Astrocyte of the cerebellum (primary cell): ENCODE measurements at regions not wholly inside any gene's neighbourhood (a gene's known extent, or its start where the extent isn't known, plus 50 kb on each side); places are given as distances from the start of the nearest gene placed in this dataset.
A peak's percentile ranks its signal among the peaks of the same experiment; 100 is the strongest.

Experiments
- DNase-seq: peaks from one replicate; pipeline ENCODE4 v3.0.0-alpha.2; 2011; ENCODE audit warnings: low read depth
- H3K4me3 ChIP-seq: 2 replicates; pipeline ENCODE4 v1.5.1; 2011; ENCODE audit warnings: mild to moderate bottlenecking, low read depth, low read length, moderate library complexity
- in situ Hi-C: cut with HindIII; loops from 2 replicates; pipeline ENCODE4 v1.10.0; 2017; ENCODE audit warnings: low sequenced_read_pairs
- TF ChIP-seq, protein P1 (sequence below): IDR thresholded peaks from 2 replicates; pipeline ENCODE4 v1.5.1; 2012; ENCODE audit warnings: low read length, low read depth, moderate library complexity, mild to moderate bottlenecking; ENCODE audit errors: missing control alignments

DNA sequence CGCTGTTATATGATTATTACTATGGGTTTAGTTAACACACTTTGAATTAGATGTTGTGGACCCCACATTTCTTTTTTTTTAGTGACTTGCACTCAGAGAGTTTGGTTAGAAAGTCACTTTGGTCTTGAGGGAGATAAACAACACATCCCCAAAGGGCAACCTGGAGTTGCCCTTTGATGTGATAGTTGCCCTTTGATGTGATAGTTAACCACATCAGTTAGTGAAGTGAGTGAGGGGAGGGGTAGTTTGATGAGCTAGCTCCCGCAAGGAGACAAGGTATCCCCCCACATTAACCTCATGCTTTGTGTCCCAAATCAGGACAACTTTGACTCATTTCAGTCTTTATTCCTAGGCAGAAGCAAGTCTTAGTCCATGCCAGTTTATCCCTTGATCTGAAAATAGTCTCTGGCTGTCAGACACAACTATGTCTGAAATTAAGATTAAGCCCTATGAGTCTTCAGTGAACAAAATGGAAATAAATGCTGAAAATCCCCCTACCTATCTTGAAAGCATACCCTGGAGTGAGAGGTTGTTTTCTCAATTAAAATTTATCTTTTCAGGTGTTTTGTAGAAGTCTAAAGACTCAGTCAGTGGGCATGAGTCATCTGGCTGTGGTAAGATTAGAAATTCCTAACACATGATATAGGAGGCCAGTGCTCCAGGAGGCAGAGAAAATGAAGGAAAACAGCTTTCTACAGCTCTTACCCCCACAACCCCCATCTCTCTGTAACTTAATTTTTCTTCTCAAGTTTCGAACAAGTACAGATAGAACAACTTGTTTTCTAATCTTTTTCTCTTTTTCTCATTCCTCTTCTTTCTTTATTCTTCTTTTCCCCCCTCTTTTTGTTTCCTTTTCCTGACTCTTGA lies 208.9 kb upstream of the DMRTA1 start:
- no peak overlapping the region for H3K4me3 ChIP-seq
- TF ChIP-seq, protein P1, sequence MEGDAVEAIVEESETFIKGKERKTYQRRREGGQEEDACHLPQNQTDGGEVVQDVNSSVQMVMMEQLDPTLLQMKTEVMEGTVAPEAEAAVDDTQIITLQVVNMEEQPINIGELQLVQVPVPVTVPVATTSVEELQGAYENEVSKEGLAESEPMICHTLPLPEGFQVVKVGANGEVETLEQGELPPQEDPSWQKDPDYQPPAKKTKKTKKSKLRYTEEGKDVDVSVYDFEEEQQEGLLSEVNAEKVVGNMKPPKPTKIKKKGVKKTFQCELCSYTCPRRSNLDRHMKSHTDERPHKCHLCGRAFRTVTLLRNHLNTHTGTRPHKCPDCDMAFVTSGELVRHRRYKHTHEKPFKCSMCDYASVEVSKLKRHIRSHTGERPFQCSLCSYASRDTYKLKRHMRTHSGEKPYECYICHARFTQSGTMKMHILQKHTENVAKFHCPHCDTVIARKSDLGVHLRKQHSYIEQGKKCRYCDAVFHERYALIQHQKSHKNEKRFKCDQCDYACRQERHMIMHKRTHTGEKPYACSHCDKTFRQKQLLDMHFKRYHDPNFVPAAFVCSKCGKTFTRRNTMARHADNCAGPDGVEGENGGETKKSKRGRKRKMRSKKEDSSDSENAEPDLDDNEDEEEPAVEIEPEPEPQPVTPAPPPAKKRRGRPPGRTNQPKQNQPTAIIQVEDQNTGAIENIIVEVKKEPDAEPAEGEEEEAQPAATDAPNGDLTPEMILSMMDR = no peak
- peak; percentile 90 for DNase-seq
- in situ Hi-C loops = loop anchor here (25.0 kb wide), 1 partner anchor 200 kb away; no protein-coding TSS in a partner anchor

DNA sequence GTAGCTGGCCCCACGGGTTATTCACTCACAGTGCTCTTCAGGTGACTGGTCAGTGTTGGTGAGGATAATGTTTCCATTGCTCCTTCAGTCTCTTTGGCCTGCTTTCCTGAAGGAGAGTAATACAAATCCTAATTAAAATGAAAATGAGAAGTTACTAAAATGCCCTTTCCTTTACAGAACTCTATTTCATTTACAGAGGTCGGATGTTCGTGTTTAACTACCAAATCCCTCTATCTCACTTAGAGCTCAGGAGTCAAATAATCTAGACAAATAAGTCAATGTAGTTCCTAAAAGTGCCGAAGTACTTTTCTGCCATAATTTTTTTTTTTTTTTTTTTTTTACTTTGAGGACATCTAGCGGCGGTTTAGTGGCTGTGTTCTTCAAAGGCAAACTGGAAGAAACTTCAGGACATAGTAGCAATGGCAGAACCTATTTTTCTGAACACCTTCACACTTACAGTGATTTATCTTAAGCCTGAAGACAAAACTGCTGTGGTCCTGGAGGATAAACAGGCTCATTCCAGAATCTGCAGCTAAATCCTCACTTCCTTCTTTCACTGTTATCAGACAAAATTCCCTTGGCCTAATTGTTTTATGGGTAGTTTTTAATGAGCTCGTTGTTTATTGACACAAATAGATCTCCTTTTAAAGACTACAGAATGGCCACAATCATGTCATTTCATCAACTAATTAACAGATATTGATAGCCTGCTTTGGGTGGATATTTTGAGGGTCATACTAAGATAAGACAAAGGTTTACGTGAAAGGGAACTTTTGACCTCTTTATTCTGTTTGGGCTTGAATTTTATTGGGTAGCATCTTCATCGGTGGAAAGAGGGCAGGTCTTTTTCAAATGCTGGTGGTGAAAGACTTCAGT lies 207.6 kb upstream of the DMRTA1 start:
- DNase-seq = peak; percentile 45
- TF ChIP-seq, protein P1 = peak; percentile 67
- no peak overlapping the region for H3K4me3 ChIP-seq
- in situ Hi-C loops = loop anchor here (25.0 kb wide), 1 partner anchor 202 kb away; no protein-coding TSS in a partner anchor

DNA sequence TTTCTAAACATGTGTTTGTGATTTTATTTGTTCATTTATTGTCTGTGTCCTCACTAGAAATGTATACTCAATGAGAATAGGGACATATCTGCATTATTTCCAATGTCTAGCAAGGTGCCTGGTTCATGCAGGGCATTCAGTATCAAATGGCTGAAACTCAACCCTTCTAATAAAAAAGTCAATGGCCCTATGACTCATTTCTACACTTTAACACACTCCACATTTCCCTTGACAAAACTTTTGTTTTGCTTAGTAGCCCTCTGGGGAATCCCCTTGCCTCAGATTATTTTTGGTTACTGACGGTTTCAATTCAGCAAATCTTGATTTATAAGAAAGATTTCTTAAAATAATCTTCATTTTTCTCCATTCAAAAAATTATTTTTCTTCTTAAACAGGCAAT lies 206.0 kb upstream of the DMRTA1 start:
- in situ Hi-C loops = loop anchor here (5.0 to 25.0 kb wide), 2 partner anchors 203 to 428 kb away; no protein-coding TSS in a partner anchor
- no peak for DNase-seq
- TF ChIP-seq, protein P1 = no peak
- H3K4me3 ChIP-seq = no peak overlapping the region

DNA sequence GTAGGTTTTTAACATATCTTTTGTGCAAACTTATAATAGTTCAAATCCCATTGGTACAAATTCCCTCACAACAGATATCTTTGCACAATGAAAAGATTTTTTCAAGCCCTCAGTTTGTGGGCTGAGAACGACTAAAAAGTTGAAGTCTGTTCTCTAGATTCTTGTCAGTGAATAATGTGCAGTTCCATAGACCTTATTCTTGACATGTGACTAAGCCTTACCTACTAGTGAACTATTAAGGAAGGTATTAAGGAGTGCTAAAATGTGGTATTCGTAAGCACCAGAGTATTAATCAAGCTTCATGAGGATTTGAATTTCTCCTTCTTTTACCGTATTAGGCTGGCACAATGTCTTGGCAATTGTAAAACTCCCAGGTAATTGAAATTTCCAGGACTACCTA lies 205.6 kb upstream of the DMRTA1 start:
- in situ Hi-C loops = loop anchor here (5.0 to 25.0 kb wide), 2 partner anchors 204 to 429 kb away; no protein-coding TSS in a partner anchor
- H3K4me3 ChIP-seq = no peak overlapping the region
- no peak for DNase-seq
- TF ChIP-seq, protein P1 = no peak

DNA sequence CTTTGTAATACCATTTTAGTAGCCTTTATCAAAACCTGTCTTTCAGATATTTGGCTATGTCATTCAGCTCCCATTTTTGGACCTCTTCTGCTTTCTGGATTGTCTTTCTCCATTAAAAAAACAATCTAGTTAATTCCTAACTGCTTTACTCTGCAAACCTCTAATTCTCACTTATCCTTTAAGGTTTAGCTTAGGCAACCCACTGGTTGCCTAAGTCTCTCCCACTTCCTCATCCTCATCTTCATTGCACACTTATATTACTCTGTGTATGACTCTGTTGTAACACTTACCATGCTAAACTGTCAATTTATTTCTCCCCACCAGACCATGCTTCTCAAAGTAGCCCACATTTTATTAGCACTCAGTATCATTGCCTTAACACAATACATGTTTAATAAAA lies 205.0 kb upstream of the DMRTA1 start:
- in situ Hi-C loops = loop anchor here (5.0 to 25.0 kb wide), 2 partner anchors 204 to 429 kb away; no protein-coding TSS in a partner anchor
- TF ChIP-seq, protein P1 = no peak
- no peak overlapping the region for H3K4me3 ChIP-seq
- DNase-seq = no peak
